Caco-2 (cell line): ENCODE measurements at regions not wholly inside any gene's neighbourhood (a gene's known extent, or its start where the extent isn't known, plus 50 kb on each side); places are given as distances from the start of the nearest gene placed in this dataset.

Source experiments
- BruUV-seq: library from RNA; stranded (reverse); fragments of 400-500 nt; replicated peaks from 2 replicates; lab custom pipeline; 2021; lab: Mats Ljungman, UMichigan
- CTCF ChIA-PET: fragments of 300-600 bp; sonication (Branson Sonifier 250); formaldehyde crosslinking; loops from one replicate; lab custom pipeline; 2022; ENCODE audit warnings: antibody characterized with exemption; lab: Charles Lee
- POLR2A ChIA-PET: fragments of 300-600 bp; sonication (Branson Sonifier 250); formaldehyde crosslinking; loops from one replicate; lab custom pipeline; 2022; ENCODE audit warnings: antibody characterized with exemption; lab: Charles Lee
- DNase-seq, 2 experiments: peaks; one replicate each; pipeline versions ENCODE4 v3.0.0 to v3.0.0-alpha.2; 2020 to 2022
- H3K27me3 ChIP-seq: replicated peaks from 2 replicates; pipeline ENCODE4 v1.6.0; 2011; ENCODE audit warnings: low read length; ENCODE audit not compliant: control insufficient read depth, insufficient read depth
- H3K36me3 ChIP-seq: 2 replicates; pipeline ENCODE4 v1.5.1; 2011; ENCODE audit warnings: low read length; ENCODE audit not compliant: control insufficient read depth, insufficient read depth
- H3K4me1 ChIP-seq: fragments of 250-450 bp; sonication (Bioruptor Pico); 2 replicates; pipeline ENCODE4 v1.5.1; 2020; ENCODE audit warnings: mild to moderate bottlenecking
- H3K4me3 ChIP-seq: 2 replicates; pipeline ENCODE4 v1.5.1; 2011; ENCODE audit warnings: low read depth, mild to moderate bottlenecking, control low read depth, low read length
- H3K9me3 ChIP-seq: fragments of 250-450 bp; sonication (Bioruptor Pico); 2 replicates; pipeline ENCODE4 v1.5.1; 2020; ENCODE audit warnings: mild to moderate bottlenecking, moderate library complexity
- H3K27ac Mint-ChIP-seq: one replicate; pipeline ENCODE4 v1.8.0; 2022; ENCODE audit warnings: mixed read lengths; ENCODE audit not compliant: unreplicated experiment
- H3K27me3 Mint-ChIP-seq: one replicate; pipeline ENCODE4 v1.8.0; 2022; ENCODE audit warnings: mixed read lengths; ENCODE audit not compliant: insufficient read depth, unreplicated experiment
- H3K36me3 Mint-ChIP-seq: one replicate; pipeline ENCODE4 v1.8.0; 2022; ENCODE audit warnings: mild to moderate bottlenecking, mixed read lengths; ENCODE audit not compliant: insufficient read depth, unreplicated experiment
- H3K4me1 Mint-ChIP-seq: one replicate; pipeline ENCODE4 v1.8.0; 2022; ENCODE audit warnings: low read depth, mixed read lengths; ENCODE audit not compliant: unreplicated experiment
- H3K4me3 Mint-ChIP-seq: one replicate; pipeline ENCODE4 v1.8.0; 2022; ENCODE audit warnings: mild to moderate bottlenecking, moderate library complexity, mixed read lengths; ENCODE audit not compliant: unreplicated experiment
- H3K9me3 Mint-ChIP-seq: one replicate; pipeline ENCODE4 v1.8.0; 2022; ENCODE audit warnings: mixed read lengths; ENCODE audit not compliant: unreplicated experiment
- intact Hi-C: fragments of 100-400 bp; cut with micrococcal nuclease; formaldehyde crosslinking; loops from one replicate; pipeline ENCODE4 v1.10.0; 2022; ENCODE audit not compliant: unreplicated experiment
- TF ChIP-seq, protein P1 (sequence below), 2 experiments: fragments of 200-600 bp in 1 of 2; IDR thresholded peaks; 1 replicate in 1 of 2; 2 replicates in 1 of 2; pipeline versions ENCODE4 v1.5.1 to v1.8.0; 2011 to 2022; ENCODE audit warnings: antibody characterized with exemption in 1 of 2, control low read depth in 1 of 2, inconsistent platforms in 1 of 2, low read depth in 1 of 2, low read length in 1 of 2, mild to moderate bottlenecking in 1 of 2, moderate library complexity in 1 of 2; ENCODE audit not compliant: insufficient read depth in 1 of 2, severe bottlenecking in 1 of 2, unreplicated experiment in 1 of 2

- no peak overlapping the region for H3K27ac Mint-ChIP-seq
- H3K4me1 ChIP-seq: no peaks in the 10 kb centered on the region
- H3K36me3 ChIP-seq: no peaks in the 10 kb centered on the region
- peaks cover under 1% of the 10 kb centered on the region for H3K4me1 Mint-ChIP-seq
- no peaks in the 10 kb centered on the region for H3K9me3 ChIP-seq
- H3K27me3 Mint-ChIP-seq: no peaks in the 10 kb centered on the region
- BruUV-seq: no TSS peak
- ChIA-PET CTCF (no interaction called here), POLR2A (no interaction called here)
- H3K36me3 Mint-ChIP-seq: no peaks in the 10 kb centered on the region
- H3K4me3 ChIP-seq: no peak overlapping the region
- DNase-seq: no peak
- TF ChIP-seq, protein P1, sequence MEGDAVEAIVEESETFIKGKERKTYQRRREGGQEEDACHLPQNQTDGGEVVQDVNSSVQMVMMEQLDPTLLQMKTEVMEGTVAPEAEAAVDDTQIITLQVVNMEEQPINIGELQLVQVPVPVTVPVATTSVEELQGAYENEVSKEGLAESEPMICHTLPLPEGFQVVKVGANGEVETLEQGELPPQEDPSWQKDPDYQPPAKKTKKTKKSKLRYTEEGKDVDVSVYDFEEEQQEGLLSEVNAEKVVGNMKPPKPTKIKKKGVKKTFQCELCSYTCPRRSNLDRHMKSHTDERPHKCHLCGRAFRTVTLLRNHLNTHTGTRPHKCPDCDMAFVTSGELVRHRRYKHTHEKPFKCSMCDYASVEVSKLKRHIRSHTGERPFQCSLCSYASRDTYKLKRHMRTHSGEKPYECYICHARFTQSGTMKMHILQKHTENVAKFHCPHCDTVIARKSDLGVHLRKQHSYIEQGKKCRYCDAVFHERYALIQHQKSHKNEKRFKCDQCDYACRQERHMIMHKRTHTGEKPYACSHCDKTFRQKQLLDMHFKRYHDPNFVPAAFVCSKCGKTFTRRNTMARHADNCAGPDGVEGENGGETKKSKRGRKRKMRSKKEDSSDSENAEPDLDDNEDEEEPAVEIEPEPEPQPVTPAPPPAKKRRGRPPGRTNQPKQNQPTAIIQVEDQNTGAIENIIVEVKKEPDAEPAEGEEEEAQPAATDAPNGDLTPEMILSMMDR (IDR thresholded peaks at IDR 0.05; ENCODE audit: insufficient read depth in 1 of 2, low read depth in 1 of 2, low read length in 1 of 2, severe bottlenecking in 1 of 2, unreplicated experiment in 1 of 2): no peak
- intact Hi-C loops: no loop called here
- no peaks in the 10 kb centered on the region; the same call in 1 of the 2 replicates for H3K27me3 ChIP-seq
- H3K4me3 Mint-ChIP-seq: no peak overlapping the region
- no peaks in the 10 kb centered on the region for H3K9me3 Mint-ChIP-seq
Observed at GRCh38 chr2:144694456-144694855, 174.5 kb upstream of the ZEB2 start.

DNA sequence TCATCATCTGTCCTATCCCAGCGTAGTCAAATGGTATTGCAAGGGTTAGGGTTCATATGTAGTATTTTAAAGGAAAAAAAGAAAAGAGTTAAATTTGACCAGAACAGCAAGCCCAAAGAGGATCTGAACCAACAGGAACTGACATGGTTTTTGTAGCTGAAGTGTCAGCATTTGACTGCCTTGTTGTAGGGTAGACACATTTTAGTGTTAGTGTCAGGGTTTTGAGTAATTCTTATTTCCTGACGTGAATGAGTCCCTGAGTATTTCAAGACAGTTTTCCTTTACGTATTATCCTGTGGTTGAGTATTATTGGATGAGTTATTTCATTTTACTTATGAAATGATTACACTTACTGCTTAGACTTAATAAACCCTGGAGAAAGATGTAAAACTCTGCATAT is 173.3 kb upstream of the ZEB2 start:
- TF ChIP-seq, protein P1 (IDR thresholded peaks at IDR 0.05; ENCODE audit: insufficient read depth in 1 of 2, low read depth in 1 of 2, low read length in 1 of 2, severe bottlenecking in 1 of 2, unreplicated experiment in 1 of 2): no peak
- no peaks in the 10 kb centered on the region for H3K4me1 ChIP-seq
- no peaks in the 10 kb centered on the region for H3K9me3 ChIP-seq
- H3K36me3 ChIP-seq: no peaks in the 10 kb centered on the region
- Mint-ChIP-seq H3K27me3 (peaks cover 3% of the 10 kb centered on the region), H3K36me3 (no peaks in the 10 kb centered on the region), H3K4me1 (no peaks in the 10 kb centered on the region), H3K4me3 (no peak overlapping the region), H3K9me3 (no peaks in the 10 kb centered on the region), H3K27ac (no peak overlapping the region)
- H3K4me3 ChIP-seq: no peak overlapping the region
- POLR2A ChIA-PET: no interaction called here
- no TSS peak for BruUV-seq
- H3K27me3 ChIP-seq: no peaks in the 10 kb centered on the region; the same call in 1 of the 2 replicates
- intact Hi-C loops: no loop called here
- CTCF ChIA-PET: no interaction called here
- DNase-seq: no peak

GRCh38 chr2:144692661-144693060 is 172.7 kb upstream of the ZEB2 start:
- TF ChIP-seq, protein P1 (IDR thresholded peaks at IDR 0.05; ENCODE audit: insufficient read depth in 1 of 2, low read depth in 1 of 2, low read length in 1 of 2, severe bottlenecking in 1 of 2, unreplicated experiment in 1 of 2): no peak
- intact Hi-C loops: no loop called here

More at GRCh38 chr2:144692661-144693060, 172.7 kb upstream of the ZEB2 start:
- Mint-ChIP-seq H3K27me3 (peaks cover 3% of the 10 kb centered on the region), H3K27ac (no peak overlapping the region), H3K4me3 (no peak overlapping the region), H3K36me3 (no peaks in the 10 kb centered on the region), H3K9me3 (no peaks in the 10 kb centered on the region), H3K4me1 (no peaks in the 10 kb centered on the region)
- BruUV-seq: no TSS peak
- H3K4me3 ChIP-seq: no peak overlapping the region
- H3K4me1 ChIP-seq: no peaks in the 10 kb centered on the region
- ChIA-PET CTCF (no interaction called here), POLR2A (no interaction called here)
- H3K36me3 ChIP-seq: no peaks in the 10 kb centered on the region
- no peak for DNase-seq
- no peaks in the 10 kb centered on the region; the same call in 1 of the 2 replicates for H3K27me3 ChIP-seq
- no peaks in the 10 kb centered on the region for H3K9me3 ChIP-seq
